SK-N-MC (cell line): ENCODE measurements at regions not wholly inside any gene's neighbourhood (a gene's known extent, or its start where the extent isn't known, plus 50 kb on each side); places are given as distances from the start of the nearest gene placed in this dataset.

Experiments used
- EZH2 ChIP-seq: fragments of 200-600 bp; sonication (generic); IDR thresholded peaks from one replicate; pipeline ENCODE4 v1.6.1; 2017; ENCODE audit warnings: antibody characterized with exemption
- FOXP2 ChIP-seq: optimal IDR thresholded peaks from 2 replicates; pipeline ENCODE3; 2011; ENCODE audit warnings: mild to moderate bottlenecking, moderate library complexity; ENCODE audit not compliant: insufficient read depth; ENCODE audit errors: extremely low read length, control extremely low read depth
- POLR2AphosphoS5 ChIP-seq: IDR thresholded peaks from 2 replicates; pipeline ENCODE4 v1.6.1; 2012; ENCODE audit warnings: mild to moderate bottlenecking, low read depth, low read length, borderline replicate concordance

DNA sequence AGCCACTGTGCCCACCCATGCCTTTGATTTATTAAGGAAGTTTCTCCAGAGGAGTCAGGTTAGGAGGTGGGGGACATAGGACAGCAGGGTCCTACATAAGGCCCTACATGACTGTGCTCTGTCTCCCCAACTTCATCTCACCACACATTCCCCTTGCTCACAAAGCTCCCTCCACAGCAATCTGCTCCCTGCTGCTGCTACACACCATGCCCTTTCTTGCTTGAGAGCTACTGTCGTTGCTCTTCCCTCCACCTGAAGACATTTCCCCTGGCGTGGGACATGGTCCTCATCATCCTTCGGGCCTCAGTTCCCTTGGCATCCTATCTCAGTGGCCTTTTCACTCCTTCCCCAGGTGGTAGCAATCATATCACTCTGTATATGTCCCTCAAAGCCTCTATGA is 75.9 kb upstream of the DAPK1 start:
- no peak for TF ChIP-seq POLR2AphosphoS5
- no peak for TF ChIP-seq EZH2
- no peak for TF ChIP-seq FOXP2
